GM21717 (cell line): ENCODE measurements at regions not wholly inside any gene's neighbourhood (a gene's known extent, or its start where the extent isn't known, plus 50 kb on each side); places are given as distances from the start of the nearest gene placed in this dataset.
"Not testable (repeated sequence)": the region's sequence is repeated elsewhere in the genome, so short reads cannot be mapped to it uniquely, and the experiment has no call there.

ENCODE experiments used
- ATAC-seq: cut with Tn5 transposase; IDR thresholded peaks from one replicate; pipeline ENCODE4 v1.9.1; 2021; ENCODE audit warnings: mild to moderate bottlenecking, moderate library complexity; ENCODE audit not compliant: unreplicated experiment

GRCh38 chr14:62455446-62455845 lies 589.8 kb downstream of the KCNH5 start:
- no peak for ATAC-seq

- no peak for ATAC-seq
Measured at GRCh38 chr14:62462988-62463387, 582.3 kb downstream of the KCNH5 start.

GRCh38 chr14:62468946-62469345 lies 576.3 kb downstream of the KCNH5 start:
- no peak for ATAC-seq

GRCh38 chr14:62470935-62471334 lies 574.3 kb downstream of the KCNH5 start:
- no peak for ATAC-seq

- no peak for ATAC-seq
Measured at GRCh38 chr14:62491146-62491545, 554.1 kb downstream of the KCNH5 start.

- ATAC-seq: no peak
Measured at GRCh38 chr14:62497708-62498107, 547.5 kb downstream of the KCNH5 start.

GRCh38 chr14:62501021-62501750 lies 544.1 kb downstream of the KCNH5 start:
- ATAC-seq: no peak

GRCh38 chr14:62505045-62505444 lies 540.2 kb downstream of the KCNH5 start:
- ATAC-seq: no peak

GRCh38 chr14:62521309-62521708 lies 523.9 kb downstream of the KCNH5 start:
- ATAC-seq: not testable (repeated sequence)

- ATAC-seq: no peak
Measured at GRCh38 chr14:62528296-62528695, 517.0 kb downstream of the KCNH5 start.

- ATAC-seq: no peak
Measured at GRCh38 chr14:62532181-62532580, 513.1 kb downstream of the KCNH5 start.

- no peak for ATAC-seq
Measured at GRCh38 chr14:62546862-62547474, 498.3 kb downstream of the KCNH5 start.

- ATAC-seq: no peak
Measured at GRCh38 chr14:62557416-62557815, 487.8 kb downstream of the KCNH5 start.

GRCh38 chr14:62558451-62558850 lies 486.8 kb downstream of the KCNH5 start:
- no peak for ATAC-seq

- no peak for ATAC-seq
Measured at GRCh38 chr14:62585247-62585646, 460.0 kb downstream of the KCNH5 start.

GRCh38 chr14:62592877-62593276 lies 452.4 kb downstream of the KCNH5 start:
- ATAC-seq: no peak

- no peak for ATAC-seq
Measured at GRCh38 chr14:62597143-62597542, 448.1 kb downstream of the KCNH5 start.

GRCh38 chr14:62599616-62600385 lies 445.5 kb downstream of the KCNH5 start:
- ATAC-seq: no peak

GRCh38 chr14:62602712-62603111 lies 442.5 kb downstream of the KCNH5 start:
- no peak for ATAC-seq

- ATAC-seq: no peak
Measured at GRCh38 chr14:62604524-62604923, 440.7 kb downstream of the KCNH5 start.

GRCh38 chr14:62614122-62614521 lies 431.1 kb downstream of the KCNH5 start:
- no peak for ATAC-seq

- no peak for ATAC-seq
Measured at GRCh38 chr14:62616668-62617067, 428.6 kb downstream of the KCNH5 start.
